ENCODE measurements at regions not wholly inside any gene's neighbourhood (a gene's known extent, or its start where the extent isn't known, plus 50 kb on each side); places are given as distances from the start of the nearest gene placed in this dataset.
A peak's percentile ranks its signal among the peaks of the same experiment; 100 is the strongest.
"Not testable (repeated sequence)": the region's sequence is repeated elsewhere in the genome, so short reads cannot be mapped to it uniquely, and the experiment has no call there.

GRCh38 chrX:52585892-52586291 is 68.8 kb downstream of the SSX7 start:
- ATAC-seq, result peak; percentile 99
- intact Hi-C loops (cut with DNase I, micrococcal nuclease), result no loop called here
- no peak for DNase-seq

- intact Hi-C loops (cut with DNase I, micrococcal nuclease), result no loop called here
- DNase-seq (peak; percentile 53 to 71), ATAC-seq (peak; percentile 90)
Measured at GRCh38 chrX:52577464-52578173, 60.8 kb upstream of the XAGE1B start.

- peak; percentile 46 for ATAC-seq
- peak; percentile 22 to 33 for DNase-seq
- intact Hi-C loops (cut with DNase I, micrococcal nuclease), result no loop called here
Measured at GRCh38 chrX:52576946-52577345, 60.1 kb upstream of the XAGE1B start.

GRCh38 chrX:52576474-52576873 is 59.6 kb upstream of the XAGE1B start:
- no peak for DNase-seq
- ATAC-seq, result no peak
- intact Hi-C loops (cut with DNase I, micrococcal nuclease), result no loop called here

- ATAC-seq (peak; percentile 44), DNase-seq (no peak)
- intact Hi-C loops (cut with DNase I, micrococcal nuclease), result no loop called here
Measured at GRCh38 chrX:52574416-52575275, 57.8 kb upstream of the XAGE1B start.

GRCh38 chrX:52568146-52568545 is 51.3 kb upstream of the XAGE1B start:
- DNase-seq; ATAC-seq; intact Hi-C loops (cut with DNase I, micrococcal nuclease): not testable (repeated sequence)
